Activated CD8-positive, alpha-beta memory T cell treated with anti-CD3 and anti-CD28 coated beads, Interleukin-2, amount 50 U/mL, for 48 hours (primary cell): ENCODE measurements at regions not wholly inside any gene's neighbourhood (a gene's known extent, or its start where the extent isn't known, plus 50 kb on each side); places are given as distances from the start of the nearest gene placed in this dataset.
"Not testable (repeated sequence)": the region's sequence is repeated elsewhere in the genome, so short reads cannot be mapped to it uniquely, and the experiment has no call there.

ENCODE experiments used
- DNase-seq: peaks from one replicate; pipeline ENCODE4 v3.0.0-alpha.2; 2020

- DNase-seq, result no peak
These were observed 271.3 kb downstream of the TJP1 start for GRCh38 chr15:29550834-29551465.

GRCh38 chr15:29548006-29548405, 274.3 kb downstream of the TJP1 start:
- no peak for DNase-seq

- no peak for DNase-seq
These were observed 275.0 kb upstream of the NSMCE3 start for GRCh38 chr15:29544513-29545128.

- DNase-seq, result no peak
These were observed 273.4 kb upstream of the NSMCE3 start for GRCh38 chr15:29542994-29543393.

GRCh38 chr15:29541309-29541708, 271.7 kb upstream of the NSMCE3 start:
- DNase-seq, result no peak

- no peak for DNase-seq
These were observed 270.9 kb upstream of the NSMCE3 start for GRCh38 chr15:29540479-29540878.

GRCh38 chr15:29539736-29540135, 270.1 kb upstream of the NSMCE3 start:
- no peak for DNase-seq

- no peak for DNase-seq
These were observed 268.4 kb upstream of the NSMCE3 start for GRCh38 chr15:29538044-29538443.

- no peak for DNase-seq
These were observed 266.3 kb upstream of the NSMCE3 start for GRCh38 chr15:29535952-29536351.

- no peak for DNase-seq
These were observed 264.8 kb upstream of the NSMCE3 start for GRCh38 chr15:29534378-29534777.

- no peak for DNase-seq
These were observed 264.0 kb upstream of the NSMCE3 start for GRCh38 chr15:29533647-29534046.

GRCh38 chr15:29532296-29532695, 262.7 kb upstream of the NSMCE3 start:
- DNase-seq, result no peak

GRCh38 chr15:29530966-29531365, 261.3 kb upstream of the NSMCE3 start:
- DNase-seq, result no peak

- DNase-seq, result no peak
These were observed 259.4 kb upstream of the NSMCE3 start for GRCh38 chr15:29529043-29529442.

- DNase-seq, result no peak
These were observed 258.7 kb upstream of the NSMCE3 start for GRCh38 chr15:29528276-29528675.

GRCh38 chr15:29526802-29527201, 257.2 kb upstream of the NSMCE3 start:
- DNase-seq, result no peak

GRCh38 chr15:29522373-29523276, 253.0 kb upstream of the NSMCE3 start:
- DNase-seq, result no peak

GRCh38 chr15:29518442-29518841, 248.8 kb upstream of the NSMCE3 start:
- no peak for DNase-seq

- no peak for DNase-seq
These were observed 248.2 kb upstream of the NSMCE3 start for GRCh38 chr15:29517829-29518228.

GRCh38 chr15:29516929-29517328, 247.3 kb upstream of the NSMCE3 start:
- no peak for DNase-seq

- DNase-seq, result no peak
These were observed 245.3 kb upstream of the NSMCE3 start for GRCh38 chr15:29514926-29515325.

GRCh38 chr15:29511663-29512062, 242.0 kb upstream of the NSMCE3 start:
- no peak for DNase-seq

- not testable (repeated sequence) for DNase-seq
These were observed 235.9 kb upstream of the NSMCE3 start for GRCh38 chr15:29505535-29505934.
